SKM-1 (cell line): ENCODE measurements at regions not wholly inside any gene's neighbourhood (a gene's known extent, or its start where the extent isn't known, plus 50 kb on each side); places are given as distances from the start of the nearest gene placed in this dataset.

Experiments
- DNase-seq: peaks from one replicate; lab custom pipeline; 2025; ENCODE audit not compliant: unreplicated experiment; lab: John Stamatoyannopoulos, UW

DNA sequence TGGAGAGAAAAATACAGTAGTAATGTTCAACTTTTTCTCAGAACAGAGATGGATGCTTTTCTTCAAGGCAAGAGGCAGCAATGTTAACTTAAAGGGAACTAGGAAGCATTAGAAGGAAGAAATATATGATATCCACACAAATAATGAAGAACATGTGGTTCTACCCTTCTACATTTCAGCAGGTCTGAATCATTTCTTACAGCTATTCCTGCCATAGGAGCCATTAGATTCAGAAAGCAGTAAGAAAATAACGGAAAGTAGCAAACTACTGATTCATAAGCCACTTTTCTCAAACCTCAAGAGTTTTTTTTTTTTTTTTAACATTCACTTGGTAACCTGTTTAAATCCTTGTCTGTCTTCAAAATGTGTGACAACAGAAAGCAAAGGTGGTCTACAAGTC is 1251.6 kb upstream of the AGA start:
- DNase-seq, result no peak

DNA sequence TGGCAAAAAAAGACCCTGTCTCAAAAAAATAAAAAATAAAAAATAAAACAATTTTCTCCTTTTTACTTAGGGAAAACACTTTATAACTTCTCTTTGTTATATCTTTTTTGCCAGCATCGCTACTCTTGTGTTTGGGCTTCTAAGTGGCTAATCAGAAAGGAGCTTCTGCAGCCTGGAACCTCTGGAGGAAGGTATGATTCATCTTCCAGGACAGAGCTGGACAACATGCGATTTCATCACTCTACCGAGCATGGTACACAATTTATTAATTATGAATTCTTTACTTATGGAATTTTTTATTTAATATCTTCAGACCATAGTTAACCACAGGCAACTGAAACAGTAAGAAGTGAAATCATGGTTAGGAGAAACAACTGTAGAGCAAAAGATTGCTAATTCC is 1254.3 kb upstream of the AGA start:
- DNase-seq, result no peak

DNA sequence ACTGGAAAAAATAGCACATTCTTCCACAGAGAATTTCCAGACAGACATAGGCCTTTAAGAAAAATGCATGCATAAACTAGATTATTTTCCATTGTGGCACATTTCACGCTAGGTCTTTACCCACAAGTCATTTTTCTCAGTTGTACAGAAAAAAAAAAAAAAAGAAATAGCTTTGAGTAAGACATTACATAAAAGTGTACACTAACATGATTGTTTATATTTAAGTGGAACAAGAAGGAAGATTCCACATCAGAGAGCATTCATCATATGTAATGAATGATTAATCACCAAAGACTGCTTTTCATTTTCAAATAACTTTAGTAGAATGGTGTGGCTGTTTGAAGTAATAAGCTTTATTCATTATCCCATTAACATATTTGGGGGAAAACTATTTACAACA is 1270.2 kb upstream of the AGA start:
- DNase-seq, result no peak

- no peak for DNase-seq
These were observed 1295.8 kb upstream of the AGA start for GRCh38 chr4:178738026-178738425.

- no peak for DNase-seq
These were observed 1303.0 kb upstream of the AGA start for GRCh38 chr4:178745203-178745602.

DNA sequence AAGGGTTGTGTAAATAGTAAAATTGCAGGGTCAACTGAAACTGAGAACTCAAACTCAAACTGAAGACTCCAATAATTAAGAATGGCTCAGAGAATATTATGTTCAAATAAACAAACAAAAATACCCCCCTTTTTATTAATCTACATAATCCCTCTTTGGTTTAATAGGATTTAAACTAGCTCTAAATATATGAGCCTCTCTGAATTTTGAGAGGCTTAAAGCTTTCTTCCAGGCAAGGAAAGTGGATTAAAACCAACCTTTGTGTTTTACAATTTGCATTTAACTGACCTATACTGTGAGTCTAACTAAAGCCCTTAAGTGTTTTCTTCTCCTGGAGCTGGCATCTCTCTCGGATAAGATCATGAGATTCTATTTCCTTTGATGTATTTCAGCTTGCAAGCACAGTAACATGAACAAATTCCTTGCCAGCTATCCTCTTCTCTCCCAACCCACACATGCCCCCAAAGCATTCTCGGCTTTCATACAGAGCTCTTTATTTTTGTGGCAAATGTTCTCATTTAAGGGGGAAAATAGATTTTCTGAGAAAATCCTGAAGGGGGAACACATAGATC is 1310.8 kb upstream of the AGA start:
- DNase-seq, result no peak

DNA sequence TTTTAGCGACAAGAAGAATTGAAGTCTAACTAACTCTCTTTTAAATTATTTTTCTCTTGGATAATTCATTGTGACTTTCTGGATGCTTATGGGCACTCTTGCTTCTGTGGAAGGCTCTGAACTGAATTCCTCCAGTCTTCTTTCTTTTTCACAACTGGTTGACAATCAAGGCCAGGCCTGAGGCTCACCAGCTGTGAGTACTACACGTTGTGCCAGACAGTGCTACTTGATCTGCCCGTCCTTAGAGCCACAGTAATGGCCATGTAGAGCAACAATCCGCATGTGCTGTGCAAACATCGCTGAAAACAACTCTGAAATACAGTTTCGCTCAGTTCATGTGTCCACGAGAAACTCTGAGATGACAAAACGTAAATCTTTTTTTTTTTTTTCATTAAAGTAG is 1336.3 kb upstream of the AGA start:
- no peak for DNase-seq

- DNase-seq, result no peak
These were observed 1339.5 kb upstream of the AGA start for GRCh38 chr4:178781779-178782178.

GRCh38 chr4:178784491-178784890 is 1342.3 kb upstream of the AGA start:
- no peak for DNase-seq

- no peak for DNase-seq
These were observed 1347.0 kb upstream of the AGA start for GRCh38 chr4:178789279-178789678.

GRCh38 chr4:178799204-178799603 is 1357.0 kb upstream of the AGA start:
- no peak for DNase-seq

DNA sequence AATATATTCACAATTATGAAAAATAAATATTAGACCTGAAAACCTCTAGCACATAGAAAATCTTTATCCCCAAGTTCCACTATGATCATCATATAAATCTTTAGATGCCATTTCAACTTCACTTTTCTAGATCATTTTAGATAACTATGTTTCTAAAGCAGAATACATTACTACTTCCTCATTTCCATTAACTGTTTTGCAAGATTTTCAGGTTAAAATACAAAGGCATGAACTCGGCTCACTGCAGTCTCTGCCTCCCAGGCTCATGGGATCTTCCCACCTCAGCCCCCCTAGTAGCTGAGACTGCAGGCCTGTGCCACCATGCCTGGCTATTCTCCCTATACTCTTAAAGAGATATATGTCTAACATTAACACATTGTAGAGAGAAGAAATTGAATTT is 1365.9 kb upstream of the AGA start:
- no peak for DNase-seq

DNA sequence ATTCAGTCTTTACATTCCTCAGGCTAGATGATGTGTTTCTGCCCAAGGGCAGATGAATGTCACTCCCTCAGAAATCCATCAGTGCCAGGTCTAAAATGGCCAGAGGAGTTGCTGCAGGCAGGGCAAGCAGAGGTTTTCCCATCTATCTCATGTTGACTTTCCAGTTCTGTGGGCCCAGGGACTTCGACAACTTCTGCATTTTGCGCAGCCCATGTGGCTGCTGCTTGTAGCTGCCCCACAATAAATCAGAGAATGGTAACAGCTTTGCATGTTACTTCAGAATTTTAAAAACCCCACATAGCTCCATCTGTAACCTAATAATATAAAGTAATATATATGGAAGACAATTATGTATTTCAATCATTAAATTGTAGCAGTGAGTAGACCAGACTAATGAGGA is 1367.7 kb upstream of the AGA start:
- no peak for DNase-seq

GRCh38 chr4:178811356-178811755 is 1369.1 kb upstream of the AGA start:
- DNase-seq, result no peak

- no peak for DNase-seq
These were observed 1370.6 kb upstream of the AGA start for GRCh38 chr4:178812866-178813265.

DNA sequence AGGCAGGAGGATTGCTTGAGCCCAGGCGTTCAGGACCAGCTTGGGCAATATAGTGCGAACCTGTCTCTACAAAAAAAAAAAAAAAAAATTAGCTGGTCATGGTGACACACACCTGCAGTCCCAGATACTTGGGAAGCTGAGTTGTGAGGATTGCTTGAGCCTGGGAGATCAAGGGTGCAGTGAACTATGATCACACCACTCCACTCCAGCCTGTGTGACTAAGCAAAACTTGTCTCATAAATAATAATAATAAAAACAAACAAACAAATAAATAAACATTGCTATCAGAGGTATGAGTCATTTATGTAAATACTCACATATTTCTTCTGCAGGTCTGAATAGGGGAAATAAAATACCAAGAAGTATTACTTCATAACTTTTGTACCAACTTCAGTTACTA is 1372.7 kb upstream of the AGA start:
- no peak for DNase-seq

GRCh38 chr4:178823673-178824295 is 1381.5 kb upstream of the AGA start:
- no peak for DNase-seq

DNA sequence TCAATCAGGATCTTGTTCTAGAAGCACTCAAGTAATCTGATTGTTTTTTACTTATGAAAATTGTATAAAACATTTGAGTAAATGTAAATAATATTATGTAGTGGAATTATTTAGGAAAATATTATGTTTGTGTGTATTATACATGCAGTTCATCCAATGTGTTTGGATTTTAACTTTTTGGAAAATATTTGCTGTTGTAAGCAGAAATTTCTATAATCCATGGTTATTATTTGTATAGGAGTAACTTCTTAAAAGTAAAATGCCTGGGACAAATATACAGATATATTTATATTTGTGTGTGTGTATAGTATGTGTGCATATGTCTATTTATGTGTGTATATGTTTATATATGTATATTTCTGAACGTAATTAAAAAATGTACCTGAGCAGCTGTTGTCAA is 1394.6 kb upstream of the AGA start:
- no peak for DNase-seq

GRCh38 chr4:178838776-178839175 is 1396.5 kb upstream of the AGA start:
- DNase-seq, result no peak

DNA sequence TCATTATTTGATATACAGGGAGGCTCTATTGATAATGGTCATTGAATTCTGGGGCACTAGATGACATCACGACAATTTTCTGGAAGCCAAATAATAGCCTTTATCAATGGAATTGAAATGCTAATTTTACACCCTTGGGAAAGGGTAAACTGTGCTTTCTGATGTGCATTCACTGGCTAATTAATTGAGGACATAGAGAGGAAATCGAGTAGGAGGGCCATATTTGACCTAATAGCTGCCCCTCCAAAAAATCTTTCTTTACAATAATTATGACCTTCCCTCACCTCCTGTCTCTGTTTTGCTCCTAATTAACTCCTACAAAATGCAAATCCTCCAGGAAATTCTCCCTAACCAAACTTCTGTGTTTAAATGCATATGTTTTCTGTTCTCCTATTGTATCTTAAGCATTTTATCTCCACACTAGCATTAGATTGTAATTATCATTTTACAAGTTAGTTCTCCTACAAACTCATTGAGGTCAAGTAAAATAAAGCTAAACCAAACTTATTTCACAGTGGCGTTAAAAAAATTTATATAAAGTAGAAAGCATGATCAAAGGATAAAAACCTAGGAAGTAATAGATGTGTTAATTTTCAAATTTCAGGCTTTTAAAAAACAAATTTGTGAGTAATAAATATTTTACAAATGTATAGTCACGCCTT is 1414.0 kb upstream of the AGA start:
- DNase-seq, result no peak

DNA sequence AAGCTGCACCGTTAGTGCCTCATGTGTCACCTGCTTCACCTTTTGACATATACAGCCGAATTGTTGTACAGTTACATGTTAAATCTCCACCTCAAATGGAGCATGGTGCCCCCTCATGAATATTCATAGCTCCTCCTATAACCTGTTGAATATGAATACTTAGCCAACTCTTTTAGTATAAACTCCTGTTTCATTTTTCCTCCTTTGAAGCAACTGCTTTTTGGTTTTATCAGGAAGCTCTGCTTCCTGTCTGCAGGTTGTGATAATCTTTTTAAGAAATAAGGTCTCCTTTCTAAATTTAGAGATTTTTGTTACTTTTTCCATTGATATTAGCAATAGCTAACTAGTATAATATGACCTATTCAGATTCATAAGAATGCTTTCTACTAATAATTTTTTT is 1429.2 kb upstream of the AGA start:
- no peak for DNase-seq

GRCh38 chr4:178881937-178882336 is 1439.7 kb upstream of the AGA start:
- no peak for DNase-seq

GRCh38 chr4:178894126-178894525 is 1451.9 kb upstream of the AGA start:
- DNase-seq, result no peak
